AG04450 (cell line): ENCODE measurements at regions not wholly inside any gene's neighbourhood (a gene's known extent, or its start where the extent isn't known, plus 50 kb on each side); places are given as distances from the start of the nearest gene placed in this dataset.

Experiments
- CTCF ChIA-PET: fragments of 300-600, 350-600 bp; formaldehyde crosslinking; extraction: SDS; loops from one replicate; lab custom pipeline; 2022; ENCODE audit warnings: antibody characterized with exemption, inconsistent platforms; lab: Charles Lee
- POLR2A ChIA-PET: fragments of 350-600 bp; formaldehyde crosslinking; extraction: SDS; loops from one replicate; lab custom pipeline; 2021; ENCODE audit warnings: antibody characterized with exemption, inconsistent platforms; lab: Yijun Ruan, JAX
- DNase-seq: peaks from one replicate; pipeline ENCODE4 v3.0.0-alpha.2; 2011; ENCODE audit warnings: low read depth, low spot score
- H3K27ac ChIP-seq: one replicate; pipeline ENCODE4 v1.5.1; 2012; ENCODE audit warnings: low read depth, low read length, control low read depth
- H3K27me3 ChIP-seq: one replicate; pipeline ENCODE4 v1.6.0; 2012; ENCODE audit warnings: low read length; ENCODE audit not compliant: control insufficient read depth, insufficient read depth
- H3K4me3 ChIP-seq: 2 replicates; pipeline ENCODE4 v1.5.1; 2011; ENCODE audit warnings: mild to moderate bottlenecking, low read depth, low read length, control low read depth
- H3K9me3 ChIP-seq: 2 replicates; pipeline ENCODE4 v1.5.1; 2012; ENCODE audit warnings: low read length; ENCODE audit not compliant: control insufficient read depth, insufficient read depth
- CTCF ChIP-seq: IDR thresholded peaks from 2 replicates; pipeline ENCODE4 v1.5.1; 2011; ENCODE audit warnings: low read depth, low read length, control low read depth, inconsistent platforms

DNA sequence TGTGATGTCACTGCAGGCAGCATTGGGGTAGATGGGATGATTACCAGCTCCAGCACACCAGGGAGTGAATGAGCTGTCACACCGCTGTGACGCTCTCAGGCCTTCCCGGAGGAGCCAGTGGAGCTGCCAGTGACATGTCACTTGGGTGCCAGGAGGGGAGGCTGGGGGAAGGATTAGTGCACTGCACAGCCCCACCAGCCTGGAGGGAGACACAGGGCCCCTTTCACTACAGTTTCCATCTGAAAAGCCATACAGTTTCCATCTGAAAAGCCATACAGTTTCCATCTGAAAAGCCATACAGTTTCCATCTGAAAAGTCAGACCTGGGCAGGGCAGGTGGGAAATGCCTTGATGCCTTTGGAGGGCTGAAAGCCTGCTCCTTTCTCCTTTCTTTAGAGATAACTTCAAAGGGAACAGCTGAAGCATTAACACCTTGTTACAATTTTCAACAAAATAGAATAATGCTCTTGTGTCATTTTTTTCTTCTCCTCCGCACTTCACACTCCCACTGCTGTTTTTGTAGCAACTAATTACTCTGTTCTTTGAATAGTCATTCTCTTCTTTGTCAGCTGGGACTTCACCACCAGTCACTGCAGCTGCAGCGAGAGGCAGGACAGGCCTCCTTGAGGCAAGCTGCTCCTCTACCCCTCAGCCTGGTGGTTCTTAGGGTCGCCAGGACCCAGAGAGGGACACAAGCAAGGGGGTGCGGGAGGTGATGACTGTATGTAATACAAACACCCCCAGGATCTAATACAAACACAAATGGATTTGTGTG lies 256.9 kb upstream of the RGS6 start:
- TF ChIP-seq CTCF = no peak
- Histone ChIP-seq H3K4me3 (no peak overlapping the region), H3K27ac (no peak overlapping the region), H3K27me3 (no peaks in the 10 kb centered on the region), H3K9me3 (no peaks in the 10 kb centered on the region)
- ChIA-PET POLR2A (interaction anchor here (0.6 kb wide), 1 partner anchor 85 kb away, joined by 3 read pairs; no protein-coding TSS in a partner anchor), CTCF (interaction anchor here (1.1 kb wide), 1 partner anchor 78 kb away, joined by 3 read pairs; no protein-coding TSS in a partner anchor)
- no peak for DNase-seq

- no peak for DNase-seq
- POLR2A ChIA-PET = interaction anchor here (0.6 kb wide), 1 partner anchor 86 kb away, joined by 3 read pairs; no protein-coding TSS in a partner anchor
- Histone ChIP-seq H3K27ac (no peak overlapping the region), H3K9me3 (no peaks in the 10 kb centered on the region), H3K4me3 (no peak overlapping the region), H3K27me3 (no peaks in the 10 kb centered on the region)
- CTCF ChIA-PET = interaction anchor here (1.1 kb wide), 1 partner anchor 77 kb away, joined by 3 read pairs; no protein-coding TSS in a partner anchor
- TF ChIP-seq CTCF = no peak
Observed at GRCh38 chr14:71675900-71676287, 256.3 kb upstream of the RGS6 start.

DNA sequence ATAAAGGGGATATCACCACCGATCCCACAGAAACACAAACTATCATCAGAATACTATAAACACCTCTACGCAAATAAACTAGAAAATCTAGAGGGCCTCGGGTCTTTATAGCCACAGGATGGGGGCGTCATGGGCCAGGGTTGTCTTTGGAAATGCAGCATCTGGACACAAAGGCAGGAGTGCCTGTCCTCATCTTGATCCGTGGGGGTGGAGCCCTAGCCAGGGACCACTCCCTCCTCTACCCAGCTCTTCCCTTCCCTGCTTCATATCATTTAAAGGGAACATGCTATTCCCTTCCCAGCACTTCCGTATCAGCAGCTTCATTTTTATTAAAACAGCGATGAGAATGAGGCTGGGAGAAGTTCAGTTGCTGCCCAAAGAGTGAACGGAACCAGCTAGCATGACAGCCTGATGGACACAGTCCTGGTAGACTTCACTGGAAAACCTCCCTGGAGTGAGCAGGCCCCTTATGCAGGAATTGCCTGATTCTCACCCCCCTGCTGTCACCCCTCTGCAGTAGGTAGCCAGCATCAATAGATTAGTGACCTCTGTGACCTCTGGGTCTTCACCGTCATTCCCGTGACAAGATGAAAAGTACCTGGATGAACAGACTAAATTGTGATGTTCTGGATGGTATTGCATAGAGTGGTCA lies 251.4 kb upstream of the RGS6 start:
- no peak overlapping the region for H3K27ac ChIP-seq
- no peak for DNase-seq
- H3K27me3 ChIP-seq = no peaks in the 10 kb centered on the region
- no peaks in the 10 kb centered on the region for H3K9me3 ChIP-seq
- H3K4me3 ChIP-seq = no peak overlapping the region
- POLR2A ChIA-PET = no interaction called here
- CTCF ChIA-PET = interaction anchor here (1.7 kb wide), 1 partner anchor 175 kb away, joined by 6 read pairs; no protein-coding TSS in a partner anchor
- no peak for TF ChIP-seq CTCF

GRCh38 chr14:71682337-71682736 lies 249.9 kb upstream of the RGS6 start:
- Histone ChIP-seq H3K4me3 (no peak overlapping the region), H3K9me3 (no peaks in the 10 kb centered on the region), H3K27me3 (no peaks in the 10 kb centered on the region), H3K27ac (peak overlapping the region; percentile 11)
- POLR2A ChIA-PET = interaction anchor here (1.2 kb wide), 1 partner anchor 87 kb away, joined by 3 read pairs; no protein-coding TSS in a partner anchor
- CTCF ChIA-PET = interaction anchor here (1.0 to 1.7 kb wide), 3 partner anchors 19 to 578 kb away, joined by 3 to 6 read pairs (median 3); no protein-coding TSS in a partner anchor
- no peak for TF ChIP-seq CTCF
- no peak for DNase-seq

DNA sequence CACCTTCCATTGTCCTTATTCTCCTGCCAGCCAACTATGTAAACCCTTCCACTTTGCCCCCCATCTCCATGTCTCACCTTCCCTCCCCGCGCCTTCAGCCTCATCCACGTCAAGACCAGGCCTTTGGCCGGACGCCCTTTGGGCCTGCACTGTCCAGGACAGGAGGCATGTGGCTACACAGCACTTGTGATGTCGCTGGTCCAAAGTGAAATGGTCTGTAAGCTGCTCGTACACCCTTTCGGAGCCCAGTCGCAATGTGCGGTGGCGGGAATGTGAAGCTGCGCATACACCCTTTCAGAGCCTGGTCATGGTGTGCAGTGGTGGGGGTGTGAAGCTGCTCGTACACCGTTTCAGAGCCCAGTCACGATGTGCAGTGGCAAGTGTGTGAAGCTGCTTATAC lies 247.9 kb upstream of the RGS6 start:
- Histone ChIP-seq H3K27me3 (no peaks in the 10 kb centered on the region), H3K9me3 (no peaks in the 10 kb centered on the region), H3K27ac (no peak overlapping the region), H3K4me3 (no peak overlapping the region)
- ChIA-PET CTCF (no interaction called here), POLR2A (no interaction called here)
- no peak for TF ChIP-seq CTCF
- no peak for DNase-seq
